ENCODE measurements at regions not wholly inside any gene's neighbourhood (a gene's known extent, or its start where the extent isn't known, plus 50 kb on each side); places are given as distances from the start of the nearest gene placed in this dataset.
"Not testable (repeated sequence)": the region's sequence is repeated elsewhere in the genome, so short reads cannot be mapped to it uniquely, and the experiment has no call there.

DNA sequence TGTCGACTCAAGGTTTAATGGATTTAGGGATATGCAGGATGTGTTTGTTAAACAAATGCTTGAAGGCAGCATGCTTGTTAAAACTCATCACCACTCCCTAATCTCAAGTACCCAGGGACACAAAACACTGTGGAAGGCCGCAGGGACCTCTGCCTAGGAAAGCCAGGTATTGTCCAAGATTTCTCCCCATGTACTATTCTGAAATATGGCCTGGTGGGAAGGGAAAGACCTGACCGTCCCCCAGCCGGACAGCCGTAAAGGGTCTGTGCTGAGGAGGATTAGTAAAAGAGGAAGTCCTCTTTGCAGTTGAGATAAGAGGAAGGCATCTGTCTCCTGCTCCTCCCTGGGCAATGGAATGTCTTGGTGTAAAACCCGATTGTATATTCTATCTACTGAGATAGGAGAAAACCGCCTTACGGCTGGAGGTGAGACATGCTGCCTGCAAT is 85.3 kb upstream of the ZNF322 start:
- TF ChIP-seq CTCF (IDR thresholded peaks at IDR 0.05; ENCODE audit: poor library complexity, severe bottlenecking); POLR2AphosphoS5 (IDR thresholded peaks at IDR 0.05); RAD21 (conservative IDR thresholded peaks at IDR 0.05): not testable (repeated sequence)
- TF ChIP-seq, protein P1, sequence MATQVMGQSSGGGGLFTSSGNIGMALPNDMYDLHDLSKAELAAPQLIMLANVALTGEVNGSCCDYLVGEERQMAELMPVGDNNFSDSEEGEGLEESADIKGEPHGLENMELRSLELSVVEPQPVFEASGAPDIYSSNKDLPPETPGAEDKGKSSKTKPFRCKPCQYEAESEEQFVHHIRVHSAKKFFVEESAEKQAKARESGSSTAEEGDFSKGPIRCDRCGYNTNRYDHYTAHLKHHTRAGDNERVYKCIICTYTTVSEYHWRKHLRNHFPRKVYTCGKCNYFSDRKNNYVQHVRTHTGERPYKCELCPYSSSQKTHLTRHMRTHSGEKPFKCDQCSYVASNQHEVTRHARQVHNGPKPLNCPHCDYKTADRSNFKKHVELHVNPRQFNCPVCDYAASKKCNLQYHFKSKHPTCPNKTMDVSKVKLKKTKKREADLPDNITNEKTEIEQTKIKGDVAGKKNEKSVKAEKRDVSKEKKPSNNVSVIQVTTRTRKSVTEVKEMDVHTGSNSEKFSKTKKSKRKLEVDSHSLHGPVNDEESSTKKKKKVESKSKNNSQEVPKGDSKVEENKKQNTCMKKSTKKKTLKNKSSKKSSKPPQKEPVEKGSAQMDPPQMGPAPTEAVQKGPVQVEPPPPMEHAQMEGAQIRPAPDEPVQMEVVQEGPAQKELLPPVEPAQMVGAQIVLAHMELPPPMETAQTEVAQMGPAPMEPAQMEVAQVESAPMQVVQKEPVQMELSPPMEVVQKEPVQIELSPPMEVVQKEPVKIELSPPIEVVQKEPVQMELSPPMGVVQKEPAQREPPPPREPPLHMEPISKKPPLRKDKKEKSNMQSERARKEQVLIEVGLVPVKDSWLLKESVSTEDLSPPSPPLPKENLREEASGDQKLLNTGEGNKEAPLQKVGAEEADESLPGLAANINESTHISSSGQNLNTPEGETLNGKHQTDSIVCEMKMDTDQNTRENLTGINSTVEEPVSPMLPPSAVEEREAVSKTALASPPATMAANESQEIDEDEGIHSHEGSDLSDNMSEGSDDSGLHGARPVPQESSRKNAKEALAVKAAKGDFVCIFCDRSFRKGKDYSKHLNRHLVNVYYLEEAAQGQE (IDR thresholded peaks at IDR 0.05; ENCODE audit: borderline replicate concordance): not testable (repeated sequence)
